H1 (cell line): ENCODE measurements at regions not wholly inside any gene's neighbourhood (a gene's known extent, or its start where the extent isn't known, plus 50 kb on each side); places are given as distances from the start of the nearest gene placed in this dataset.

ENCODE experiments used
- CTCF ChIA-PET: fragments of 300-600 bp; sonication (Branson Sonifier 250); formaldehyde crosslinking; loops from one replicate; lab custom pipeline; 2021; ENCODE audit not compliant: partially characterized antibody; lab: Charles Lee
- POLR2A ChIA-PET: fragments of 300-600 bp; sonication (Branson Sonifier 250); formaldehyde crosslinking; loops from one replicate; lab custom pipeline; 2021; ENCODE audit warnings: inconsistent platforms; ENCODE audit not compliant: partially characterized antibody; lab: Charles Lee
- DNase-seq, 2 experiments: peaks; one replicate each; pipeline versions ENCODE4 v3.0.0 to v3.0.0-alpha.2; 2010 to 2022; ENCODE audit warnings: low spot score in 2 of 2, low read depth in 1 of 2, mixed read lengths in 1 of 2
- FAIRE-seq: peaks from 2 replicates; lab custom pipeline; 2011; peaks lifted over from hg19 to GRCh38; lab: Jason Lieb, UNC
- H2AFZ ChIP-seq: 2 replicates; pipeline ENCODE4 v1.8.1; 2012; ENCODE audit warnings: low read length, inconsistent platforms
- H2AK5ac ChIP-seq: 2 replicates; pipeline ENCODE4 v1.6.1; 2013; ENCODE audit warnings: low read depth, low read length
- H2BK120ac ChIP-seq: replicated peaks from 2 replicates; pipeline ENCODE3; 2013; ENCODE audit warnings: low read depth, low read length, inconsistent platforms
- H2BK12ac ChIP-seq: 2 replicates; pipeline ENCODE4 v1.6.1; 2013; ENCODE audit warnings: low read depth, low read length
- H2BK15ac ChIP-seq: 2 replicates; pipeline ENCODE4 v1.6.1; 2013; ENCODE audit warnings: low read length
- H2BK20ac ChIP-seq: 2 replicates; pipeline ENCODE4 v1.6.1; 2013; ENCODE audit warnings: low read length
- H2BK5ac ChIP-seq: 2 replicates; pipeline ENCODE4 v1.6.1; 2013; ENCODE audit warnings: low read depth, low read length
- H3K14ac ChIP-seq: 2 replicates; pipeline ENCODE4 v1.6.1; 2013; ENCODE audit warnings: inconsistent platforms; ENCODE audit not compliant: insufficient read length
- H3K18ac ChIP-seq: 2 replicates; pipeline ENCODE4 v1.6.1; 2013; ENCODE audit warnings: low read length; ENCODE audit errors: extremely low read depth
- H3K23ac ChIP-seq: 2 replicates; pipeline ENCODE4 v1.6.1; 2013; ENCODE audit warnings: inconsistent platforms; ENCODE audit not compliant: insufficient read length
- H3K23me2 ChIP-seq: 2 replicates; pipeline ENCODE4 v1.6.1; 2013; ENCODE audit warnings: low read depth, low read length
- H3K27ac ChIP-seq: 2 replicates; pipeline ENCODE4 v1.6.1; 2011; ENCODE audit warnings: low read depth, low read length, inconsistent platforms
- H3K27me3 ChIP-seq, 4 experiments: replicated peaks in 1 of 4; 1 replicate in 1 of 4; 2 replicates in 3 of 4; pipeline versions ENCODE4 v1.6.1 to v1.8.1; 2011 to 2013; ENCODE audit warnings: low read length in 3 of 4, mild to moderate bottlenecking in 3 of 4, inconsistent platforms in 2 of 4, mixed read lengths in 2 of 4, moderate library complexity in 1 of 4; ENCODE audit not compliant: control insufficient read depth in 3 of 4, insufficient read depth in 3 of 4; ENCODE audit errors: extremely low read depth in 1 of 4
- H3K36me3 ChIP-seq, 4 experiments: 2 replicates each; pipeline versions ENCODE4 v1.6.1 to v1.8.1; 2011 to 2013; ENCODE audit warnings: mild to moderate bottlenecking in 4 of 4, low read length in 3 of 4, moderate library complexity in 2 of 4, control low read depth in 1 of 4, inconsistent platforms in 1 of 4; ENCODE audit not compliant: insufficient read depth in 4 of 4, control insufficient read depth in 2 of 4
- H3K4ac ChIP-seq: replicated peaks from 2 replicates; pipeline ENCODE3; 2013; ENCODE audit warnings: low read length, low read depth, mixed read lengths, inconsistent platforms; ENCODE audit not compliant: insufficient read length
- H3K4me1 ChIP-seq, 4 experiments: replicated peaks in 1 of 4; 1 replicate in 1 of 4; 2 replicates in 3 of 4; pipeline versions ENCODE4 v1.6.1 to v1.8.1; 2011 to 2013; ENCODE audit warnings: low read length in 3 of 4, inconsistent platforms in 2 of 4, mixed read lengths in 1 of 4; ENCODE audit not compliant: insufficient read depth in 4 of 4, control insufficient read depth in 3 of 4
- H3K4me2 ChIP-seq, 2 experiments: 2 replicates each; pipeline versions ENCODE4 v1.6.1 to v1.8.1; 2011 to 2013; ENCODE audit warnings: low read depth in 2 of 2, low read length in 2 of 2, control low read depth in 1 of 2, inconsistent platforms in 1 of 2, mild to moderate bottlenecking in 1 of 2; ENCODE audit not compliant: insufficient read depth in 1 of 2
- H3K4me3 ChIP-seq, 4 experiments: fragments of 200-600, 300-600 bp in 1 of 4; sonication (generic), shearing (Covaris generic), sonication (Bioruptor Twin) in 1 of 4; 2 replicates each; pipeline versions ENCODE4 v1.5.1 to v1.8.1; 2011 to 2016; ENCODE audit warnings: low read length in 4 of 4, low read depth in 3 of 4, control low read depth in 2 of 4, inconsistent platforms in 2 of 4, mild to moderate bottlenecking in 2 of 4, mixed read lengths in 1 of 4, moderate library complexity in 1 of 4; ENCODE audit not compliant: insufficient read depth in 2 of 4; ENCODE audit errors: extremely low read depth in 1 of 4
- H3K56ac ChIP-seq: replicated peaks from 2 replicates; pipeline ENCODE3; 2013; ENCODE audit warnings: low read depth, mild to moderate bottlenecking, mixed read lengths, low read length, inconsistent platforms; ENCODE audit not compliant: insufficient read length
- H3K79me1 ChIP-seq: 2 replicates; pipeline ENCODE4 v1.6.1; 2013; ENCODE audit warnings: low read depth, low read length, control low read depth
- H3K79me2 ChIP-seq, 2 experiments: 2 replicates each; pipeline versions ENCODE4 v1.6.1 to v1.8.1; 2012 to 2013; ENCODE audit warnings: low read length in 2 of 2, mild to moderate bottlenecking in 2 of 2, inconsistent platforms in 1 of 2; ENCODE audit not compliant: insufficient read depth in 2 of 2, control insufficient read depth in 1 of 2
- H3K9ac ChIP-seq, 4 experiments: replicated peaks in 1 of 4; 1 replicate in 1 of 4; 2 replicates in 3 of 4; pipeline versions ENCODE4 v1.6.1 to v1.8.1; 2011 to 2013; ENCODE audit warnings: low read depth in 3 of 4, low read length in 3 of 4, control low read depth in 2 of 4, mild to moderate bottlenecking in 2 of 4, moderate library complexity in 2 of 4, inconsistent platforms in 1 of 4; ENCODE audit errors: extremely low read depth in 1 of 4
- H3K9me3 ChIP-seq, 2 experiments: 2 replicates each; pipeline versions ENCODE4 v1.6.1 to v1.8.1; 2012 to 2013; ENCODE audit warnings: mild to moderate bottlenecking in 2 of 2, moderate library complexity in 2 of 2, control low read depth in 1 of 2, inconsistent platforms in 1 of 2, low read depth in 1 of 2, low read length in 1 of 2, mixed read lengths in 1 of 2; ENCODE audit not compliant: insufficient read depth in 2 of 2
- H4K20me1 ChIP-seq, 2 experiments: replicated peaks in 1 of 2; 2 replicates each; pipeline versions ENCODE3 to v1.8.1; 2011 to 2013; ENCODE audit warnings: inconsistent platforms in 2 of 2, low read length in 2 of 2, mild to moderate bottlenecking in 1 of 2; ENCODE audit not compliant: insufficient read depth in 2 of 2, control insufficient read depth in 1 of 2
- H4K5ac ChIP-seq: 2 replicates; pipeline ENCODE4 v1.6.1; 2013; ENCODE audit warnings: low read length, low read depth, mixed read lengths, inconsistent platforms; ENCODE audit not compliant: insufficient read length
- H4K8ac ChIP-seq: 2 replicates; pipeline ENCODE4 v1.8.0; 2013; ENCODE audit warnings: mild to moderate bottlenecking, moderate library complexity, low read length, inconsistent platforms; ENCODE audit not compliant: insufficient read depth; ENCODE audit errors: extremely low read depth
- H4K91ac ChIP-seq: replicated peaks from 2 replicates; pipeline ENCODE3; 2013; ENCODE audit warnings: low read length, mixed read lengths, inconsistent platforms; ENCODE audit not compliant: insufficient read length
- ASH2L ChIP-seq: fragments of 200-600, 300-600 bp; sonication (generic); IDR thresholded peaks from one replicate; pipeline ENCODE4 v1.7.1; 2017; ENCODE audit warnings: low read length
- CHD1 ChIP-seq: IDR thresholded peaks from 2 replicates; pipeline ENCODE4 v1.6.1; 2012; ENCODE audit warnings: low read depth, low read length, improper control_type of control experiment
- EGR1 ChIP-seq: IDR thresholded peaks from 2 replicates; pipeline ENCODE4 v1.6.1; 2011; ENCODE audit warnings: low read depth, low read length, borderline replicate concordance
- GABPA ChIP-seq: IDR thresholded peaks from 2 replicates; pipeline ENCODE4 v1.6.1; 2011; ENCODE audit warnings: mild to moderate bottlenecking, low read length, moderate library complexity, borderline replicate concordance; ENCODE audit not compliant: insufficient read depth
- MAFK ChIP-seq: IDR thresholded peaks from 2 replicates; pipeline ENCODE4 v1.6.1; 2012; ENCODE audit warnings: low read depth, mild to moderate bottlenecking, improper control_type of control experiment, low read length
- TAF7 ChIP-seq: optimal IDR thresholded peaks from 2 replicates; pipeline ENCODE3; 2011; ENCODE audit warnings: low read depth, mild to moderate bottlenecking, inconsistent platforms, low read length, moderate library complexity, borderline replicate concordance
- TEAD4 ChIP-seq: IDR thresholded peaks from 2 replicates; pipeline ENCODE4 v1.6.1; 2012; ENCODE audit warnings: low read depth, low read length, inconsistent platforms, mixed read lengths
- YY1 ChIP-seq: IDR thresholded peaks from 2 replicates; pipeline ENCODE4 v1.6.1; 2011; ENCODE audit warnings: low read depth, mild to moderate bottlenecking, low read length
- WGBS, 2 experiments: shearing (Covaris generic) in 1 of 2; methylation state at CpG; one replicate each; pipeline versions ENCODE4 v1.1.6 to v1.1.7; 2013 to 2015; ENCODE audit warnings: low lambda C conversion rate in 2 of 2, mixed read lengths in 2 of 2, inconsistent platforms in 1 of 2, low coverage in 1 of 2, missing lambda C conversion rate in 1 of 2; ENCODE audit not compliant: insufficient replicate concordance in 2 of 2, insufficient coverage in 1 of 2, insufficient read length in 1 of 2; ENCODE audit errors: extremely low coverage in 1 of 2, missing lambda C conversion rate in 1 of 2; 5-methylcytosine and 5-hydroxymethylcytosine counted together

- no peak overlapping the region for H4K91ac ChIP-seq
- H2BK120ac ChIP-seq, result no peak overlapping the region
- no peak overlapping the region for H2BK5ac ChIP-seq
- no peak overlapping the region for H3K4me2 ChIP-seq
- CTCF ChIA-PET, result interaction anchor here (0.6 to 1.9 kb wide), 2 partner anchors 13 to 16 kb away, joined by 3 to 7 read pairs; no protein-coding TSS in a partner anchor
- H3K56ac ChIP-seq, result no peak overlapping the region
- H3K23me2 ChIP-seq, result no peaks in the 10 kb centered on the region
- no peak overlapping the region for H3K4ac ChIP-seq
- no peak overlapping the region for H3K18ac ChIP-seq
- no peaks in the 10 kb centered on the region for H3K27me3 ChIP-seq
- POLR2A ChIA-PET, result no interaction called here
- H3K36me3 ChIP-seq, result no peaks in the 10 kb centered on the region
- H3K9me3 ChIP-seq, result no peaks in the 10 kb centered on the region
- no peak overlapping the region for H3K23ac ChIP-seq
- no peak overlapping the region for H2AK5ac ChIP-seq
- no peak overlapping the region for H4K5ac ChIP-seq
- H3K4me1 ChIP-seq, result peaks cover 0 to 7% (median 3%) of the 10 kb centered on the region in 4 experiments; a peak in 5 of 7 replicates
- no peak overlapping the region for H2BK12ac ChIP-seq
- H3K9ac ChIP-seq, result no peak overlapping the region
- H2AFZ ChIP-seq, result no peak overlapping the region
- H3K79me2 ChIP-seq, result no peaks in the 10 kb centered on the region
- no peak overlapping the region for H2BK15ac ChIP-seq
- H3K14ac ChIP-seq, result no peak overlapping the region
- H4K8ac ChIP-seq, result no peak overlapping the region
- no peaks in the 10 kb centered on the region for H4K20me1 ChIP-seq
- 87% methylated on average over 3 of the region's 3 CpGs; no CpG with 5 or more reads in 1 of the 2 experiments for WGBS, 2 experiments
- no peak overlapping the region for H2BK20ac ChIP-seq
- H3K27ac ChIP-seq, result no peak overlapping the region
- FAIRE-seq, result no peak
- DNase-seq, result peak in 1 of 2 experiments; percentile 13
- H3K4me3 ChIP-seq, result no peak overlapping the region
- H3K79me1 ChIP-seq, result no peaks in the 10 kb centered on the region
- TF ChIP-seq TEAD4 (no peak), TAF7 (no peak), GABPA (no peak), MAFK (no peak), EGR1 (no peak), YY1 (no peak), CHD1 (no peak), ASH2L (no peak)
Observed at GRCh38 chr3:11928381-11928780, 75.8 kb upstream of the SYN2 start.
